ENCODE measurements at regions not wholly inside any gene's neighbourhood (a gene's known extent, or its start where the extent isn't known, plus 50 kb on each side); places are given as distances from the start of the nearest gene placed in this dataset.
"Not testable (repeated sequence)": the region's sequence is repeated elsewhere in the genome, so short reads cannot be mapped to it uniquely, and the experiment has no call there.

- no peak for DNase-seq (ENCODE audit: low spot score)
These were observed 163.5 kb upstream of the UGT8 start for GRCh38 chr4:114435116-114435515.

- no peak for DNase-seq (ENCODE audit: low spot score)
These were observed 155.8 kb upstream of the UGT8 start for GRCh38 chr4:114442856-114443255.

GRCh38 chr4:114444211-114444610 is 154.4 kb upstream of the UGT8 start:
- no peak for DNase-seq (ENCODE audit: low spot score)

- not testable (repeated sequence) for DNase-seq (ENCODE audit: low spot score)
These were observed 150.6 kb upstream of the UGT8 start for GRCh38 chr4:114447963-114448516.

- no peak for DNase-seq (ENCODE audit: low spot score)
These were observed 139.9 kb upstream of the UGT8 start for GRCh38 chr4:114458728-114459127.

GRCh38 chr4:114464726-114465272 is 133.8 kb upstream of the UGT8 start:
- DNase-seq (ENCODE audit: low spot score): no peak

GRCh38 chr4:114465766-114466165 is 132.8 kb upstream of the UGT8 start:
- no peak for DNase-seq (ENCODE audit: low spot score)

GRCh38 chr4:114466299-114466698 is 132.3 kb upstream of the UGT8 start:
- DNase-seq (ENCODE audit: low spot score): no peak

GRCh38 chr4:114472269-114473032 is 126.2 kb upstream of the UGT8 start:
- DNase-seq (ENCODE audit: low spot score): no peak

- no peak for DNase-seq (ENCODE audit: low spot score)
These were observed 124.3 kb upstream of the UGT8 start for GRCh38 chr4:114474188-114474800.

- DNase-seq (ENCODE audit: low spot score): no peak
These were observed 122.3 kb upstream of the UGT8 start for GRCh38 chr4:114476310-114476709.

- DNase-seq (ENCODE audit: low spot score): no peak
These were observed 119.0 kb upstream of the UGT8 start for GRCh38 chr4:114479595-114479994.

- DNase-seq (ENCODE audit: low spot score): no peak
These were observed 116.8 kb upstream of the UGT8 start for GRCh38 chr4:114481856-114482255.

GRCh38 chr4:114487101-114487500 is 111.5 kb upstream of the UGT8 start:
- no peak for DNase-seq (ENCODE audit: low spot score)

GRCh38 chr4:114488301-114488982 is 110.2 kb upstream of the UGT8 start:
- DNase-seq (ENCODE audit: low spot score): no peak

GRCh38 chr4:114494246-114494803 is 104.3 kb upstream of the UGT8 start:
- DNase-seq (ENCODE audit: low spot score): no peak

GRCh38 chr4:114495471-114495928 is 103.1 kb upstream of the UGT8 start:
- DNase-seq (ENCODE audit: low spot score): no peak

- DNase-seq (ENCODE audit: low spot score): no peak
These were observed 101.5 kb upstream of the UGT8 start for GRCh38 chr4:114497116-114497515.

- no peak for DNase-seq (ENCODE audit: low spot score)
These were observed 89.3 kb upstream of the UGT8 start for GRCh38 chr4:114509340-114509739.

GRCh38 chr4:114512595-114513295 is 85.9 kb upstream of the UGT8 start:
- DNase-seq (ENCODE audit: low spot score): no peak

- DNase-seq (ENCODE audit: low spot score): no peak
These were observed 79.2 kb upstream of the UGT8 start for GRCh38 chr4:114519368-114519767.

Measured in SK-N-DZ (cell line).